Endodermal cell (in vitro differentiated cells): ENCODE measurements at regions not wholly inside any gene's neighbourhood (a gene's known extent, or its start where the extent isn't known, plus 50 kb on each side); places are given as distances from the start of the nearest gene placed in this dataset.
A peak's percentile ranks its signal among the peaks of the same experiment; 100 is the strongest.

Experiments
- DNase-seq: peaks from one replicate; pipeline ENCODE4 v3.0.0-alpha.2; 2017
- H3K27ac ChIP-seq: 2 replicates; pipeline ENCODE4 v1.5.1; 2013; ENCODE audit warnings: mild to moderate bottlenecking, low read depth, low read length, moderate library complexity
- H3K27me3 ChIP-seq: 2 replicates; pipeline ENCODE4 v1.6.1; 2013; ENCODE audit warnings: mild to moderate bottlenecking, low read length, moderate library complexity; ENCODE audit not compliant: insufficient read depth, control insufficient read depth, poor library complexity, severe bottlenecking
- H3K36me3 ChIP-seq: 2 replicates; pipeline ENCODE4 v1.7.0; 2013; ENCODE audit warnings: mild to moderate bottlenecking, low read length, moderate library complexity; ENCODE audit not compliant: control insufficient read depth, insufficient read depth
- H3K4me1 ChIP-seq: one replicate; pipeline ENCODE4 v1.7.0; 2013; ENCODE audit warnings: low read length; ENCODE audit not compliant: control insufficient read depth, insufficient read depth
- H3K4me3 ChIP-seq: 2 replicates; pipeline ENCODE4 v1.5.1; 2013; ENCODE audit warnings: mild to moderate bottlenecking, low read length, moderate library complexity
- H3K9ac ChIP-seq: 2 replicates; pipeline ENCODE4 v1.6.1; 2013; ENCODE audit warnings: mild to moderate bottlenecking, low read length, moderate library complexity; ENCODE audit not compliant: poor library complexity, severe bottlenecking; ENCODE audit errors: extremely low read depth
- H3K9me3 ChIP-seq: 2 replicates; pipeline ENCODE4 v1.6.1; 2013; ENCODE audit warnings: mild to moderate bottlenecking, low read length, moderate library complexity; ENCODE audit not compliant: control insufficient read depth
- H3K27ac Mint-ChIP-seq: 2 replicates; pipeline ENCODE4 v1.8.0; 2020; ENCODE audit warnings: mixed read lengths
- H3K27me3 Mint-ChIP-seq: 2 replicates; pipeline ENCODE4 v1.8.0; 2021; ENCODE audit warnings: mild to moderate bottlenecking, mixed read lengths; ENCODE audit not compliant: insufficient read depth
- H3K36me3 Mint-ChIP-seq: 2 replicates; pipeline ENCODE4 v1.8.0; 2020; ENCODE audit warnings: low read depth, mixed read lengths
- H3K4me1 Mint-ChIP-seq: 2 replicates; pipeline ENCODE4 v1.8.0; 2020; ENCODE audit warnings: mixed read lengths
- H3K4me3 Mint-ChIP-seq: 2 replicates; pipeline ENCODE4 v1.8.0; 2020; ENCODE audit warnings: mild to moderate bottlenecking, moderate library complexity, mixed read lengths
- H3K9me3 Mint-ChIP-seq: 2 replicates; pipeline ENCODE4 v1.8.0; 2020; ENCODE audit warnings: mild to moderate bottlenecking, mixed read lengths
- CTCF ChIP-seq: fragments of 200-600 bp; sonication (generic); conservative IDR thresholded peaks from 2 replicates; pipeline ENCODE4 v1.5.0; 2021; ENCODE audit warnings: antibody characterized with exemption, mild to moderate bottlenecking
- WGBS, 2 experiments: methylation state at CpG; one replicate each; pipeline versions ENCODE4 v1.1.5 to v1.1.7; 2013; ENCODE audit warnings: missing lambda C conversion rate in 2 of 2, mixed read lengths in 1 of 2; ENCODE audit not compliant: insufficient coverage in 1 of 2, insufficient read length in 1 of 2; 5-methylcytosine and 5-hydroxymethylcytosine counted together

DNA sequence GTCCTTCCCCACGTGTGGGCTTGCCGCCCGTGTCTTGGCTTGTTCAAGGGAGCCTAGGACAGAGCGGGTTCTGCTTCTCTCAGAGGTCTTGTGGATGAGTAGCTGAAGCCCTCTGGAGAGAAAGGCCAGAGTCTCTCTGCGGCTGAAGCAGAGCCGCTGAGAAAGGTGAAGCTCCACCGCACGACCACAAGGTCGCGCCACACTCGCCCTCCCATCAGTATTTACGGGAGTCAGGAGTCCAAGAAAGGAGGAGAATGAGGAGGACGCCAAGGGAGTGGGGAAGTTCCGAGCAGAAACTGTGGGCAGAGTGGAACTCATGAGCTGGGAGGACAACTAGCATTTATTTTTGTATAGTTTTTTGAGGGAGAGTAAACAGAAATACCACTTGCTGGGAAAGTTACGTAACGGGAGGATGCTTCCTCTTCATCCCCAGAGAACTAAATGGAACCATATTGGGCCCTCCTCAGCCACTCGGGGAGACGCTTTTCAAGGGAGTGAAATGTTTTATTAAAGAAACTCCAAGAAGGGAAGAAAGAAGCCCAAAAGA lies 51.6 kb upstream of the HAO2 start:
- Mint-ChIP-seq H3K4me1 (peaks cover 13% of the 10 kb centered on the region), H3K9me3 (no peaks in the 10 kb centered on the region), H3K4me3 (no peak overlapping the region), H3K36me3 (no peaks in the 10 kb centered on the region), H3K27me3 (no peaks in the 10 kb centered on the region), H3K27ac (no peak overlapping the region)
- Histone ChIP-seq H3K4me1 (peaks cover 6% of the 10 kb centered on the region), H3K27ac (no peak overlapping the region), H3K27me3 (no peaks in the 10 kb centered on the region), H3K4me3 (no peak overlapping the region), H3K36me3 (no peaks in the 10 kb centered on the region), H3K9me3 (no peaks in the 10 kb centered on the region), H3K9ac (no peak overlapping the region)
- WGBS, 2 experiments: 94% methylated on average over 9 to 18 of the region's 18 CpGs
- DNase-seq: peak; percentile 83
- TF ChIP-seq CTCF: peak; percentile 82

- Histone ChIP-seq H3K4me1 (peaks cover 6% of the 10 kb centered on the region), H3K9me3 (no peaks in the 10 kb centered on the region), H3K9ac (no peak overlapping the region), H3K27me3 (no peaks in the 10 kb centered on the region), H3K27ac (no peak overlapping the region), H3K4me3 (no peak overlapping the region), H3K36me3 (no peaks in the 10 kb centered on the region)
- H3K27me3 Mint-ChIP-seq: no peaks in the 10 kb centered on the region
- DNase-seq: no peak
- no peaks in the 10 kb centered on the region for H3K36me3 Mint-ChIP-seq
- H3K27ac Mint-ChIP-seq: no peak overlapping the region
- no peak for TF ChIP-seq CTCF
- WGBS, 2 experiments: 85 to 96% methylated on average over 4 to 7 of the region's 7 CpGs
- H3K4me3 Mint-ChIP-seq: no peak overlapping the region
- H3K9me3 Mint-ChIP-seq: no peaks in the 10 kb centered on the region
- H3K4me1 Mint-ChIP-seq: peaks cover 25% of the 10 kb centered on the region
Observed at GRCh38 chr1:119318466-119319309, 49.9 kb upstream of the HAO2 start.
